Neural progenitor cell (in vitro differentiated cells): ENCODE measurements at regions not wholly inside any gene's neighbourhood (a gene's known extent, or its start where the extent isn't known, plus 50 kb on each side); places are given as distances from the start of the nearest gene placed in this dataset.

Experiments
- DNase-seq: peaks from one replicate; pipeline ENCODE4 v3.0.0-alpha.2; 2016; ENCODE audit warnings: low spot score
- H2AFZ ChIP-seq: fragments of 200-600 bp; sonication (generic); replicated peaks from 2 replicates; pipeline ENCODE4 v1.6.1; 2016; ENCODE audit warnings: antibody characterized with exemption
- H3F3A ChIP-seq: fragments of 200-600 bp; sonication (generic); 2 replicates; pipeline ENCODE4 v1.6.1; 2016; ENCODE audit warnings: antibody characterized with exemption, low read depth
- H3K27ac ChIP-seq: fragments of 200-600 bp; sonication (generic); 2 replicates; pipeline ENCODE4 v1.5.1; 2016; ENCODE audit warnings: mild to moderate bottlenecking
- H3K27me3 ChIP-seq: fragments of 200-600 bp; sonication (generic); 2 replicates; pipeline ENCODE4 v1.6.1; 2016; ENCODE audit warnings: mild to moderate bottlenecking, moderate library complexity
- H3K36me3 ChIP-seq: fragments of 200-600 bp; sonication (generic); 2 replicates; pipeline ENCODE4 v1.5.1; 2016
- H3K4me1 ChIP-seq: fragments of 200-600 bp; sonication (generic); 2 replicates; pipeline ENCODE4 v1.6.1; 2016; ENCODE audit warnings: mixed run types
- H3K4me2 ChIP-seq: fragments of 200-600 bp; sonication (generic); 2 replicates; pipeline ENCODE4 v1.6.1; 2016
- H3K4me3 ChIP-seq: fragments of 200-600 bp; sonication (generic); 2 replicates; pipeline ENCODE4 v1.5.1; 2016
- H3K79me2 ChIP-seq: fragments of 200-600 bp; sonication (generic); 2 replicates; pipeline ENCODE4 v1.6.1; 2016; ENCODE audit warnings: low read depth
- H3K9ac ChIP-seq: fragments of 200-600 bp; sonication (generic); 2 replicates; pipeline ENCODE4 v1.6.1; 2016
- H3K9me3 ChIP-seq: fragments of 200-600 bp; sonication (generic); 2 replicates; pipeline ENCODE4 v1.5.1; 2016; ENCODE audit warnings: low read depth
- H4K20me1 ChIP-seq: fragments of 200-600 bp; sonication (generic); 2 replicates; pipeline ENCODE4 v1.6.1; 2016; ENCODE audit warnings: low read depth
- H3K27ac Mint-ChIP-seq: 3 replicates; pipeline ENCODE4 v1.8.0; 2021; ENCODE audit warnings: mixed read lengths
- H3K27me3 Mint-ChIP-seq: 2 replicates; pipeline ENCODE4 v1.8.0; 2022; ENCODE audit warnings: low read depth, mild to moderate bottlenecking, inconsistent platforms, moderate library complexity, mixed read lengths; ENCODE audit not compliant: insufficient read depth
- H3K36me3 Mint-ChIP-seq: 3 replicates; pipeline ENCODE4 v1.8.0; 2021; ENCODE audit warnings: mixed read lengths
- H3K4me1 Mint-ChIP-seq: 3 replicates; pipeline ENCODE4 v1.8.0; 2021; ENCODE audit warnings: mixed read lengths
- H3K4me3 Mint-ChIP-seq: 3 replicates; pipeline ENCODE4 v1.8.0; 2021; ENCODE audit warnings: mild to moderate bottlenecking, moderate library complexity, mixed read lengths
- H3K9me3 Mint-ChIP-seq: 3 replicates; pipeline ENCODE4 v1.8.0; 2020; ENCODE audit warnings: mixed read lengths
- CTCF ChIP-seq: fragments of 200-600 bp; sonication (generic); IDR thresholded peaks from 2 replicates; pipeline ENCODE4 v1.5.1; 2017; ENCODE audit warnings: antibody characterized with exemption, mild to moderate bottlenecking
- EZH2 ChIP-seq: fragments of 200-600 bp; sonication (generic); IDR thresholded peaks from 2 replicates; pipeline ENCODE4 v1.6.1; 2017; ENCODE audit warnings: antibody characterized with exemption, mild to moderate bottlenecking, moderate library complexity
- EZH2phosphoT487 ChIP-seq: fragments of 200-600 bp; sonication (generic); IDR thresholded peaks from 2 replicates; pipeline ENCODE4 v1.6.1; 2017; ENCODE audit warnings: antibody characterized with exemption

GRCh38 chr16:56041556-56042140 is 149.6 kb upstream of the GNAO1 start:
- H3K4me1 ChIP-seq = peaks cover under 1% of the 10 kb centered on the region
- Mint-ChIP-seq H3K4me1 (peaks cover under 1% of the 10 kb centered on the region), H3K9me3 (peaks cover 10% of the 10 kb centered on the region), H3K27ac (no peak overlapping the region), H3K36me3 (no peaks in the 10 kb centered on the region), H3K4me3 (no peak overlapping the region), H3K27me3 (no peaks in the 10 kb centered on the region)
- peak; percentile 76 for DNase-seq
- no peak overlapping the region for H3K4me3 ChIP-seq
- H2AFZ ChIP-seq = no peak overlapping the region
- no peaks in the 10 kb centered on the region for H3F3A ChIP-seq
- no peaks in the 10 kb centered on the region for H3K79me2 ChIP-seq
- no peak overlapping the region for H3K9ac ChIP-seq
- H3K36me3 ChIP-seq = no peaks in the 10 kb centered on the region
- TF ChIP-seq CTCF = peak; percentile 68
- no peak for TF ChIP-seq EZH2
- no peaks in the 10 kb centered on the region for H3K27me3 ChIP-seq
- no peaks in the 10 kb centered on the region for H4K20me1 ChIP-seq
- no peak overlapping the region for H3K4me2 ChIP-seq
- peaks cover 11% of the 10 kb centered on the region for H3K9me3 ChIP-seq
- no peak overlapping the region for H3K27ac ChIP-seq

- TF ChIP-seq EZH2phosphoT487 (no peak), CTCF (no peak)
- H3K27ac Mint-ChIP-seq = no peak overlapping the region
- no peak overlapping the region for H3K27ac ChIP-seq
- no peaks in the 10 kb centered on the region for H3K79me2 ChIP-seq
- no peaks in the 10 kb centered on the region for H3K27me3 Mint-ChIP-seq
- no peak overlapping the region for H3K4me2 ChIP-seq
- no peak overlapping the region for H3K4me3 ChIP-seq
- H3K4me1 ChIP-seq = no peaks in the 10 kb centered on the region
- no peaks in the 10 kb centered on the region for H4K20me1 ChIP-seq
- H3F3A ChIP-seq = no peaks in the 10 kb centered on the region
- no peaks in the 10 kb centered on the region for H3K36me3 ChIP-seq
- no peaks in the 10 kb centered on the region for H3K27me3 ChIP-seq
- DNase-seq = no peak
- peaks cover 11% of the 10 kb centered on the region for H3K9me3 ChIP-seq
- H2AFZ ChIP-seq = no peak overlapping the region
- peaks cover 14% of the 10 kb centered on the region for H3K9me3 Mint-ChIP-seq
- no peak overlapping the region for H3K9ac ChIP-seq
- H3K36me3 Mint-ChIP-seq = no peaks in the 10 kb centered on the region
- H3K4me1 Mint-ChIP-seq = no peaks in the 10 kb centered on the region
- H3K4me3 Mint-ChIP-seq = no peak overlapping the region
Measured at GRCh38 chr16:56038564-56039098, 152.7 kb upstream of the GNAO1 start.

GRCh38 chr16:56032072-56032471 is 156.9 kb upstream of the CES5A start:
- H4K20me1 ChIP-seq = no peaks in the 10 kb centered on the region
- H3K4me3 ChIP-seq = no peak overlapping the region
- H3K9me3 Mint-ChIP-seq = peaks cover 7% of the 10 kb centered on the region
- DNase-seq = no peak
- no peaks in the 10 kb centered on the region for H3K27me3 Mint-ChIP-seq
- H3K36me3 ChIP-seq = no peaks in the 10 kb centered on the region
- no peak overlapping the region for H3K4me2 ChIP-seq
- no peaks in the 10 kb centered on the region for H3K79me2 ChIP-seq
- H3K4me1 Mint-ChIP-seq = no peaks in the 10 kb centered on the region
- H3K9ac ChIP-seq = no peak overlapping the region
- TF ChIP-seq CTCF (no peak), EZH2phosphoT487 (no peak), EZH2 (no peak)
- peaks cover 5% of the 10 kb centered on the region for H3K9me3 ChIP-seq
- no peak overlapping the region for H3K4me3 Mint-ChIP-seq
- no peak overlapping the region for H2AFZ ChIP-seq
- H3K27ac ChIP-seq = no peak overlapping the region
- no peak overlapping the region for H3K27ac Mint-ChIP-seq
- no peaks in the 10 kb centered on the region for H3K4me1 ChIP-seq
- H3K36me3 Mint-ChIP-seq = no peaks in the 10 kb centered on the region
- H3F3A ChIP-seq = no peaks in the 10 kb centered on the region
- H3K27me3 ChIP-seq = no peaks in the 10 kb centered on the region
